ENCODE measurements at regions not wholly inside any gene's neighbourhood (a gene's known extent, or its start where the extent isn't known, plus 50 kb on each side); places are given as distances from the start of the nearest gene placed in this dataset.

DNA sequence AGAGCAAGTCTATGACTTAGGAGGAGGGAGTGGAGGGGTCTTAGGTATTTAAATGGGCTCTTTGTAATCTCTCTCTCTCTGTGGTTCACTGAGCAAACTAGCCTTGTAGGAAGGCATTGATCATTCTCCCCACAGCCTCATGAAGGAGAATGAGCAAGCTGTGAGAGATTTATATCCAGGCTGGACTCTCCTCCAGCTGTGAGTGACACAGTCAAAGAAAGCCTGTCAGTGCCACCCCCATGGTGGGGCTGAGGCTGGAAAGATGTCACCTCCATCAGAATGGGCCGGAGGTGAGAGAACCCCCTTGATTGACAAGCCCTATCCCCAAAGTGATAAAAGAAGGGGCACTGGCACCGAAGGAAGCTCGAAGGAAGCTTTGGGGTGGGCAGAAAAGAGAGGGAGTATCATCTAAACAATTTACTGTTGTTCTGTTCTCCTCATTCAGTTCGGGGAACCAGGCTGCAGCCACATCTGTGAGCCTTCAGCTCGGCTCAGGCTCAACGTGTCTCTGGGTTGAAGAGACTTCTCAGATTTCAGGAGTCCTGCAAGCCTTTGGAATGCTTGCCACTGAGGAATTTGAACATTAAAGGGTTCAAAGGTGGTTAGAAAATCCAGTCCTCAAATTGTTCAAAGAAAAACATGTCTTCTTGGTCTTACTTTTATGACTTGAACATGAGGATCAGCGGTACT, 538.2 kb upstream of the ZNF462 start:
- no peak overlapping the region for H3K4me3 Mint-ChIP-seq
- no peaks in the 10 kb centered on the region for H3K36me3 Mint-ChIP-seq
- ATAC-seq (no peak), DNase-seq (ENCODE audit: low spot score in 2 of 2) (no peak)
- no peaks in the 10 kb centered on the region for H3K4me1 Mint-ChIP-seq
- H3K27ac Mint-ChIP-seq, result no peak overlapping the region
- peaks cover 5% of the 10 kb centered on the region for H3K9me3 Mint-ChIP-seq

DNA sequence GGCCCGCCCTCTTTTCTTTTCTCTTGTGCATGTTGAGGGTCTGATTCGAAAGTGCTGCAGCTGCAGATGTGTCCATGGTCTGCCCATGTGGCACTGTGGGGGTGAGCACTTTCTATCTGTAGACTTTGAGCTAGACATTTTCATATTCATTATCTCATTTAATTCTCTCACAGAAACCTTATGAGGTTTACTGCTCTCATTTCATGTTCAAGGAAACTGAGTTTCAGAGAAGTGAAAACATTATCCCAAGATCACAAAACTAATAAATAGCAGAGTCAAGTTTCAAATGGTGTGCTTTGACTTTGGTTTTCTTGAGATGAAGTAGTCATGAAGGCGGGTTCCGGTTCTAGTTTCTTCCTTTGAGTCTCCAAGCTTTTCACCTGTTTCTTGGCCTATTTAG, 536.5 kb upstream of the ZNF462 start:
- ATAC-seq (no peak), DNase-seq (ENCODE audit: low spot score in 2 of 2) (no peak)
- H3K4me3 Mint-ChIP-seq, result no peak overlapping the region
- no peaks in the 10 kb centered on the region for H3K4me1 Mint-ChIP-seq
- peaks cover 5% of the 10 kb centered on the region for H3K9me3 Mint-ChIP-seq
- no peak overlapping the region for H3K27ac Mint-ChIP-seq
- H3K36me3 Mint-ChIP-seq, result no peaks in the 10 kb centered on the region

- H3K27ac Mint-ChIP-seq, result no peak overlapping the region
- no peak for ATAC-seq
- DNase-seq (ENCODE audit: low spot score in 2 of 2), result no peak
- H3K36me3 Mint-ChIP-seq, result no peaks in the 10 kb centered on the region
- no peaks in the 10 kb centered on the region for H3K4me1 Mint-ChIP-seq
- no peak overlapping the region for H3K4me3 Mint-ChIP-seq
- H3K9me3 Mint-ChIP-seq, result peaks cover 13% of the 10 kb centered on the region
Measured at GRCh38 chr9:106333481-106333880, 529.5 kb upstream of the ZNF462 start.

DNA sequence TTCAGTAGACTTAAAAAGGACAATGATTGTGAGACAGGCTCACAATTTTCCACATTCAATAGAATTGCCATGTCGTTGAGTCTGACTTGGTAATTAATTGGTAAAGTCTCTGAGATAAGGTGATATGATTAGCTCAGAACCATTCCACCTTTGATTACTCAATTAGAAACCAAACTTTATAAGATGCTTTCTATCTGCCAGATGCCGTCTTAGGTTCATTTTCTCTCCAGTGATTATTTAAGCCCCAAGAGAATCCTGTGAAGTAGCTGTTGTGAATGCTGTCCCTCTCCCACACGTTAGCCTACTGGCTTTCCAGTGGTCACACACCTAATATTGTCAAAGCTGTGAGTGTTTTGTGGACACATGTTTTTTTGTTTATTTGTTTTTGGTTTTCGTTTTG, 528.9 kb upstream of the ZNF462 start:
- H3K4me1 Mint-ChIP-seq, result no peaks in the 10 kb centered on the region
- H3K36me3 Mint-ChIP-seq, result no peaks in the 10 kb centered on the region
- H3K27ac Mint-ChIP-seq, result no peak overlapping the region
- ATAC-seq, result no peak
- no peak overlapping the region for H3K4me3 Mint-ChIP-seq
- no peak for DNase-seq (ENCODE audit: low spot score in 2 of 2)
- peaks cover 13% of the 10 kb centered on the region for H3K9me3 Mint-ChIP-seq

- Mint-ChIP-seq H3K4me3 (no peak overlapping the region), H3K4me1 (no peaks in the 10 kb centered on the region), H3K27ac (no peak overlapping the region), H3K36me3 (no peaks in the 10 kb centered on the region), H3K9me3 (peaks cover 24% of the 10 kb centered on the region)
- ATAC-seq (no peak), DNase-seq (ENCODE audit: low spot score in 2 of 2) (no peak)
Measured at GRCh38 chr9:106339882-106340281, 523.1 kb upstream of the ZNF462 start.

DNA sequence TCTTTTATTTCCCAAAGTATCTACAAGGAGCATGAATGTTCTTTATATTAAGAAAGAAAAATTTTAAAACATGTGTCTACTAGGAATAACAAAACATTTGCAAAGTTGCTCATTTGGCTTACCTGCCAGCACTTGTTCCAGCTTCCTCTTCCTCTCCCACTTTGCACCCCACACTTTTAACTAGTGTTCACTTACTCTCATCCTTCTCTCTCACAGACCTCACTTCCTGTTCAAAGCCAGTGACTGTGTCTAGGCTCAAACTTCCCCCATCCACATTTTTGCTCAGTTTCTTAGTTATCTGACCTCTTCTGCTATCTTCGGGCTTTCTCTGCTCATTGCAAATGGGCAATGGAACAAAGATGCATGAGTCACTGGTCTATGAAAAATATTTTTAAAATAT, 512.2 kb upstream of the ZNF462 start:
- no peaks in the 10 kb centered on the region for H3K36me3 Mint-ChIP-seq
- H3K27ac Mint-ChIP-seq, result no peak overlapping the region
- peaks cover 16% of the 10 kb centered on the region for H3K9me3 Mint-ChIP-seq
- DNase-seq (ENCODE audit: low spot score in 2 of 2) (no peak), ATAC-seq (no peak)
- no peaks in the 10 kb centered on the region for H3K4me1 Mint-ChIP-seq
- no peak overlapping the region for H3K4me3 Mint-ChIP-seq

DNA sequence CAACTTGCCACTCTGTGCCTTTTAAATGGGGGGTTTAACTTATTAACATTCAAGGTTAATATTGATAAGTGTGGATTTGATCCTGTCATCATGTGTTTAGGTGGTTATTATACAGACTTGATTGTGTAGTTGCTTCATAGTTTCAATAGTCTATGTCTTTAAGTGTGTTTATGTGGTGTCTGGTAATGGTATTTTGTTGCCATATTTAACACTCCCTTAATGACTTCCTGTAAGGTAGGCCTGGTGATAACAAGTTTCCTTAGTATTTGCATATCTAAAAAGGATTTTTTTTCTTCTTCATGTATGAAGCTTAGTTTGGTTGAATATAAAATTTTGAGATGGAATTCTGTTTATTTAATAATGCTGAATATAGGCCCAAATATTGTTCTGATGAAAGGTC, 506.0 kb upstream of the ZNF462 start:
- Mint-ChIP-seq H3K4me1 (no peaks in the 10 kb centered on the region), H3K4me3 (no peak overlapping the region), H3K9me3 (peaks cover 30% of the 10 kb centered on the region), H3K36me3 (no peaks in the 10 kb centered on the region), H3K27ac (no peak overlapping the region)
- DNase-seq (ENCODE audit: low spot score in 2 of 2) (no peak), ATAC-seq (no peak)

GRCh38 chr9:106358331-106358730, 504.6 kb upstream of the ZNF462 start:
- Mint-ChIP-seq H3K9me3 (peaks cover 30% of the 10 kb centered on the region), H3K4me3 (no peak overlapping the region)
- ATAC-seq, result peak; percentile 11

GRCh38 chr9:106376689-106377088, 486.3 kb upstream of the ZNF462 start:
- Mint-ChIP-seq H3K9me3 (peaks cover 10% of the 10 kb centered on the region), H3K4me1 (no peaks in the 10 kb centered on the region), H3K27ac (no peak overlapping the region), H3K4me3 (no peak overlapping the region), H3K36me3 (no peaks in the 10 kb centered on the region)
- DNase-seq (ENCODE audit: low spot score in 2 of 2) (no peak), ATAC-seq (no peak)

More at GRCh38 chr9:106358331-106358730, 504.6 kb upstream of the ZNF462 start:
- H3K36me3 Mint-ChIP-seq, result no peaks in the 10 kb centered on the region
- no peak overlapping the region for H3K27ac Mint-ChIP-seq
- DNase-seq (ENCODE audit: low spot score in 2 of 2), result no peak
- no peaks in the 10 kb centered on the region for H3K4me1 Mint-ChIP-seq

GRCh38 chr9:106383072-106383471, 479.9 kb upstream of the ZNF462 start:
- Mint-ChIP-seq H3K4me1 (no peaks in the 10 kb centered on the region), H3K9me3 (peaks cover 13% of the 10 kb centered on the region), H3K27ac (no peak overlapping the region), H3K4me3 (no peak overlapping the region), H3K36me3 (no peaks in the 10 kb centered on the region)
- DNase-seq (ENCODE audit: low spot score in 2 of 2), result no peak
- ATAC-seq, result no peak

DNA sequence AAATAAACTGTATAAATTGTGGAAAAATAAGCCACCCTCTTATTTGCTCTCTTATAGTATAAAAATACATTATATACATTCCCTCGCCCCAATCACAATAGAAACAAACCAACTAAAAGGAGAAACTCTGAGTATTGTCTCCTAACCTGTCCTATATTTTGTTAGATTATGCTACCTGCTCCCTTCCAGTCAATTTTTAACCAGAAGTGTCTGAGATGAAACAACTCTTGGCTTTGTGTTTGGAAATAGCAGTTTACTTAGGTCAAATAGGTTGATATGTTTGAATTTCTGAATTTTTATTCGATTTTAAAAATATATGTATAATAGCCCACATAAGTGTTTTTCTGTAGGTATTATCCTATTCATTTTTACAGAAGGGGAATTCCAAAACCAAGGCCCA, 475.0 kb upstream of the ZNF462 start:
- no peak overlapping the region for H3K4me3 Mint-ChIP-seq
- H3K9me3 Mint-ChIP-seq, result peaks cover 12% of the 10 kb centered on the region
- ATAC-seq (no peak), DNase-seq (ENCODE audit: low spot score in 2 of 2) (no peak)
- H3K27ac Mint-ChIP-seq, result no peak overlapping the region
- no peaks in the 10 kb centered on the region for H3K4me1 Mint-ChIP-seq
- no peaks in the 10 kb centered on the region for H3K36me3 Mint-ChIP-seq

- H3K4me1 Mint-ChIP-seq, result no peaks in the 10 kb centered on the region
- DNase-seq (ENCODE audit: low spot score in 2 of 2), result no peak
- H3K36me3 Mint-ChIP-seq, result no peaks in the 10 kb centered on the region
- no peak for ATAC-seq
- peaks cover 8% of the 10 kb centered on the region for H3K9me3 Mint-ChIP-seq
- H3K4me3 Mint-ChIP-seq, result no peak overlapping the region
- H3K27ac Mint-ChIP-seq, result no peak overlapping the region
Measured at GRCh38 chr9:106393226-106393625, 469.7 kb upstream of the ZNF462 start.

DNA sequence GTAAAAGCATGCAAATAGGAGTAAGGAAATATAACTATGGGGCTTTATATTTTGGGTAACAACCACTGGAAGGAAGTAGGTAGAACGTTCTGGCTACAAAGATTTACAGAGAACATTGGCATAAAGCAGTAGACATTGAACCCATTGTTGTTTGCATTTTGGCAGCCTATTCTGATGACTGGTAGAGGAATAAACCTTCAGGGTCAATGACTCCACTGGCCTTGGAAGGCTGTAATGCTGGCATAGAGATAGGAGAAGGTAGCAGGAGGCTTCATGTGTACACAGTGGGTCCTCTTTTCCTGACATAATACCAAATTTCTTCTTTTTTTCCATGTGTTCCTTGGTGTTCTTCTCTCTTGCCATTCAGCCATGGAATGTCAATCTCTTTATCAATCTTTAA, 462.8 kb upstream of the ZNF462 start:
- no peak for ATAC-seq
- peaks cover 13% of the 10 kb centered on the region for H3K9me3 Mint-ChIP-seq
- no peaks in the 10 kb centered on the region for H3K4me1 Mint-ChIP-seq
- DNase-seq (ENCODE audit: low spot score in 2 of 2), result no peak
- no peaks in the 10 kb centered on the region for H3K36me3 Mint-ChIP-seq
- H3K27ac Mint-ChIP-seq, result no peak overlapping the region
- H3K4me3 Mint-ChIP-seq, result no peak overlapping the region

- Mint-ChIP-seq H3K36me3 (no peaks in the 10 kb centered on the region), H3K9me3 (peaks cover 13% of the 10 kb centered on the region), H3K27ac (no peak overlapping the region), H3K4me3 (no peak overlapping the region), H3K4me1 (no peaks in the 10 kb centered on the region)
- ATAC-seq (no peak), DNase-seq (ENCODE audit: low spot score in 2 of 2) (no peak)
Measured at GRCh38 chr9:106400950-106401349, 462.0 kb upstream of the ZNF462 start.

GRCh38 chr9:106403081-106403480, 459.9 kb upstream of the ZNF462 start:
- ATAC-seq (no peak), DNase-seq (ENCODE audit: low spot score in 2 of 2) (no peak)
- Mint-ChIP-seq H3K4me3 (no peak overlapping the region), H3K27ac (no peak overlapping the region), H3K9me3 (peaks cover 20% of the 10 kb centered on the region), H3K36me3 (no peaks in the 10 kb centered on the region), H3K4me1 (no peaks in the 10 kb centered on the region)

DNA sequence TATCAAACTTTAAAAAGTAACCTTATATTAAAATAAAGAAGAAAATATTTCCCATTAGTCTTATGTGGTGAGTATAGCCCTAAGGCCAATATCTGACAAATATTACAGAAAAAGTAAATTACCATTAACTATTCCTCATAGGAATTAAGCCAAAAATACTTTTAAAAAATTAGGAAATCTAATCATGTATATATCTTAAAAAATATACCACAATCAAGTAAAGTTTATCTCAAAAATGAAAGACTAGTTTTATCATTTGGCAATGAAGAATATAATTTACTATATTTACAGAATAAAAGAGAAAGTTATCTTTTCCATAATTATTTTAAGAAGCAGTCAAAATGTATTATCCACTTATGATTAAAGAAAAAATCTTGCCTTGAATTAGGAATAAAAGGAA, 458.8 kb upstream of the ZNF462 start:
- no peak for ATAC-seq
- no peak for DNase-seq (ENCODE audit: low spot score in 2 of 2)
- H3K4me3 Mint-ChIP-seq, result no peak overlapping the region
- H3K9me3 Mint-ChIP-seq, result peaks cover 18% of the 10 kb centered on the region
- H3K36me3 Mint-ChIP-seq, result no peaks in the 10 kb centered on the region
- no peak overlapping the region for H3K27ac Mint-ChIP-seq
- no peaks in the 10 kb centered on the region for H3K4me1 Mint-ChIP-seq

Measured in stimulated activated effector memory CD8-positive, alpha-beta T cell treated with anti-CD3 and anti-CD28 coated beads, Interleukin-12 subunit alpha, Interleukin-12 subunit beta, amount 100 ng/mL, for 72 hours (primary cell).